CD14-positive monocyte (primary cell): ENCODE measurements at regions not wholly inside any gene's neighbourhood (a gene's known extent, or its start where the extent isn't known, plus 50 kb on each side); places are given as distances from the start of the nearest gene placed in this dataset.

Experiments used
- DNase-seq, 3 donors: peaks; one replicate each; pipeline ENCODE4 v3.0.0-alpha.2; 2011 to 2022
- H2AFZ ChIP-seq: 2 replicates; pipeline ENCODE4 v1.6.0; 2012; ENCODE audit warnings: mild to moderate bottlenecking, low read depth, low read length, inconsistent platforms; ENCODE audit not compliant: insufficient read depth, poor library complexity, severe bottlenecking
- H3K27ac ChIP-seq, 2 donors: 1 replicate in 1 of 2; 2 replicates in 1 of 2; pipeline ENCODE4 v1.5.1; 2012 to 2013; ENCODE audit warnings: low read length in 2 of 2, control low read depth in 1 of 2, inconsistent platforms in 1 of 2, low read depth in 1 of 2, mild to moderate bottlenecking in 1 of 2
- H3K27me3 ChIP-seq, 2 donors: one replicate each; pipeline versions ENCODE4 v1.6.0 to v1.6.1; 2011 to 2013; ENCODE audit warnings: low read length in 2 of 2; ENCODE audit not compliant: control insufficient read depth in 2 of 2, insufficient read depth in 2 of 2
- H3K36me3 ChIP-seq, 2 donors: replicated peaks in 1 of 2; 1 replicate in 1 of 2; 2 replicates in 1 of 2; pipeline versions ENCODE4 v1.5.1 to v1.6.1; 2012 to 2013; ENCODE audit warnings: low read length in 2 of 2, control low read depth in 1 of 2, inconsistent platforms in 1 of 2, mild to moderate bottlenecking in 1 of 2; ENCODE audit not compliant: insufficient read depth in 2 of 2, control insufficient read depth in 1 of 2
- H3K4me1 ChIP-seq, 2 donors: 1 replicate in 1 of 2; 2 replicates in 1 of 2; pipeline versions ENCODE4 v1.5.1 to v1.6.1; 2012 to 2013; ENCODE audit warnings: low read length in 2 of 2, control low read depth in 1 of 2, inconsistent platforms in 1 of 2, mild to moderate bottlenecking in 1 of 2, moderate library complexity in 1 of 2; ENCODE audit not compliant: insufficient read depth in 2 of 2, control insufficient read depth in 1 of 2
- H3K4me2 ChIP-seq: replicated peaks from 2 replicates; pipeline ENCODE3; 2012; ENCODE audit warnings: low read length, moderate library complexity, mild to moderate bottlenecking; ENCODE audit not compliant: poor library complexity, severe bottlenecking; ENCODE audit errors: extremely low read depth
- H3K4me3 ChIP-seq, 3 experiments: fragments of 200-600 bp in 1 of 3; sonication (generic) in 1 of 3; replicated peaks in 1 of 3; 1 replicate in 2 of 3; 2 replicates in 1 of 3; pipeline ENCODE4 v1.5.1; 2011 to 2013; ENCODE audit warnings: low read length in 3 of 3, mild to moderate bottlenecking in 3 of 3, control low read depth in 2 of 3, low read depth in 2 of 3, inconsistent platforms in 1 of 3, moderate library complexity in 1 of 3
- H3K79me2 ChIP-seq: 2 replicates; pipeline ENCODE4 v1.6.0; 2012; ENCODE audit warnings: mild to moderate bottlenecking, control low read depth, inconsistent platforms, low read length, moderate library complexity; ENCODE audit not compliant: insufficient read depth
- H3K9ac ChIP-seq: 2 replicates; pipeline ENCODE4 v1.6.0; 2017; ENCODE audit warnings: low read length, mild to moderate bottlenecking; ENCODE audit not compliant: insufficient read depth, poor library complexity, severe bottlenecking
- H3K9me3 ChIP-seq, 2 donors: replicated peaks in 1 of 2; 1 replicate in 1 of 2; 2 replicates in 1 of 2; pipeline versions ENCODE4 v1.5.1 to v1.6.1; 2012 to 2013; ENCODE audit warnings: low read length in 2 of 2, control low read depth in 1 of 2; ENCODE audit not compliant: control insufficient read depth in 1 of 2, insufficient read depth in 1 of 2
- H4K20me1 ChIP-seq: 2 replicates; pipeline ENCODE4 v1.6.0; 2012; ENCODE audit warnings: mild to moderate bottlenecking, low read length, control low read depth, moderate library complexity; ENCODE audit not compliant: insufficient read depth
- H3K27ac Mint-ChIP-seq, 7 donors: one replicate each; pipeline ENCODE4 v1.8.0; 2020; ENCODE audit warnings: mild to moderate bottlenecking in 7 of 7, mixed read lengths in 7 of 7, moderate library complexity in 6 of 7, inconsistent platforms in 2 of 7
- H3K27me3 Mint-ChIP-seq, 3 donors: one replicate each; pipeline ENCODE4 v1.8.0; 2021 to 2022; ENCODE audit warnings: low read depth in 3 of 3, mild to moderate bottlenecking in 3 of 3, mixed read lengths in 3 of 3, moderate library complexity in 3 of 3, inconsistent platforms in 1 of 3
- H3K36me3 Mint-ChIP-seq, 2 donors: one replicate each; pipeline ENCODE4 v1.8.0; 2020; ENCODE audit warnings: mixed read lengths in 2 of 2, inconsistent platforms in 1 of 2, mild to moderate bottlenecking in 1 of 2
- H3K4me1 Mint-ChIP-seq: one replicate; pipeline ENCODE4 v1.8.0; 2020; ENCODE audit warnings: mild to moderate bottlenecking, mixed read lengths
- H3K4me3 Mint-ChIP-seq, 2 donors: one replicate each; pipeline ENCODE4 v1.8.0; 2020; ENCODE audit warnings: mild to moderate bottlenecking in 2 of 2, mixed read lengths in 2 of 2, moderate library complexity in 1 of 2
- H3K9me3 Mint-ChIP-seq, 7 donors: one replicate each; pipeline ENCODE4 v1.8.0; 2020 to 2022; ENCODE audit warnings: mixed read lengths in 7 of 7, mild to moderate bottlenecking in 6 of 7, moderate library complexity in 6 of 7, inconsistent platforms in 2 of 7
- WGBS: methylation state at CpG from one replicate; pipeline ENCODE4 v1.1.5; 2013; ENCODE audit warnings: missing lambda C conversion rate; ENCODE audit not compliant: insufficient coverage; 5-methylcytosine and 5-hydroxymethylcytosine counted together
- intact Hi-C, 2 donors: fragments of 100-400 bp; cut with micrococcal nuclease; formaldehyde crosslinking; loops; one replicate each; pipeline versions ENCODE4 v1.15.0 to v1.15.1; 2023
- TF ChIP-seq, protein P1 (sequence below): fragments of 200-600 bp; IDR thresholded peaks from one replicate; pipeline ENCODE4 v1.8.0; 2022; ENCODE audit warnings: antibody characterized with exemption, mild to moderate bottlenecking

DNA sequence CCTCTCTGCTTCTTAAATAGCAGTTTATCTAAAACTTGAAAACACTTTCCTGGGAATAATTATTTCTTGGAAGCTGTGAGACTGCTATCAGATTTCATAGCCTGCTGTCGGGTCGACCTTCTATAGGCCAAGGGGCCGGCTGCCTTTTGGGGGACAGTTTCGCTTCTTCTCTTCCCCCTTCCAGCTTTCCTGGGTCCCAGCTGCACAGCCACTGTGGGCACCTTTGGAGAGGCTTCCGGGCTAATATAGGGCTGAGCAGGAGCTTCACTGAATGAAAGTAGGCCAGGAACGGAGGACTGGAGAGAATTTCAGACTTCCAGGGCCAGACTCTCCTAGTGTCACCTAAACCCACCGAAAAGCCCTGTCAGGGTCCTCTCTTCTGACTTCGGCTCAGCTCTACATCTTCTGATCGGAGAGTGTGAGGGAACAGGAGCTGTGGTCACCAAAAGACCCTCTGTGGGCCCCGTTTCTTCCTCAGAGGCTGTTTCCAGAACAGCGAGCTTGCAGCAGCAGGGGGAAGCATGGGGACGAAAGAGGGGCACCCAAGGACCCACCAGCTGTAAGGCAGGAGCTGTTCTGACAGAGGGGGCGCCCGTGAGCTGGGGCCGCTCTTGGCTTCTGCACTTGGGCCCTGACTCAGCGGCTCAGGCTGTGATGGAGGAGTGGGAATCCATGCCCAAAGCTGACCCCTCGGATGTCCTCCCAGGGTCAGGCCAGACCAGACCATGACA is 620.6 kb downstream of the BCOR start:
- H3K27ac ChIP-seq: no peak overlapping the region
- H3K27me3 ChIP-seq: no peaks in the 10 kb centered on the region
- TF ChIP-seq, protein P1, sequence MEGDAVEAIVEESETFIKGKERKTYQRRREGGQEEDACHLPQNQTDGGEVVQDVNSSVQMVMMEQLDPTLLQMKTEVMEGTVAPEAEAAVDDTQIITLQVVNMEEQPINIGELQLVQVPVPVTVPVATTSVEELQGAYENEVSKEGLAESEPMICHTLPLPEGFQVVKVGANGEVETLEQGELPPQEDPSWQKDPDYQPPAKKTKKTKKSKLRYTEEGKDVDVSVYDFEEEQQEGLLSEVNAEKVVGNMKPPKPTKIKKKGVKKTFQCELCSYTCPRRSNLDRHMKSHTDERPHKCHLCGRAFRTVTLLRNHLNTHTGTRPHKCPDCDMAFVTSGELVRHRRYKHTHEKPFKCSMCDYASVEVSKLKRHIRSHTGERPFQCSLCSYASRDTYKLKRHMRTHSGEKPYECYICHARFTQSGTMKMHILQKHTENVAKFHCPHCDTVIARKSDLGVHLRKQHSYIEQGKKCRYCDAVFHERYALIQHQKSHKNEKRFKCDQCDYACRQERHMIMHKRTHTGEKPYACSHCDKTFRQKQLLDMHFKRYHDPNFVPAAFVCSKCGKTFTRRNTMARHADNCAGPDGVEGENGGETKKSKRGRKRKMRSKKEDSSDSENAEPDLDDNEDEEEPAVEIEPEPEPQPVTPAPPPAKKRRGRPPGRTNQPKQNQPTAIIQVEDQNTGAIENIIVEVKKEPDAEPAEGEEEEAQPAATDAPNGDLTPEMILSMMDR: peak; percentile 19
- no peaks in the 10 kb centered on the region for H3K79me2 ChIP-seq
- no peak overlapping the region for H3K9ac ChIP-seq
- H3K9me3 ChIP-seq: no peaks in the 10 kb centered on the region
- intact Hi-C loops: no loop called here
- DNase-seq: no peak
- no peak overlapping the region for H3K4me2 ChIP-seq
- Mint-ChIP-seq H3K36me3 (no peaks in the 10 kb centered on the region), H3K4me1 (peaks cover 18% of the 10 kb centered on the region), H3K27me3 (peaks cover 1 to 12% (median 2%) of the 10 kb centered on the region in 3 donors), H3K9me3 (peaks cover 0 to 2% (median 0%) of the 10 kb centered on the region in 7 donors), H3K4me3 (no peak overlapping the region), H3K27ac (peak overlapping the region in 4 of 7 donors; percentile 6 to 83 (median 54))
- peaks cover 7 to 13% of the 10 kb centered on the region in 2 donors for H3K4me1 ChIP-seq
- H3K4me3 ChIP-seq: no peak overlapping the region
- 58% methylated on average over 10 of the region's 17 CpGs for WGBS
- no peaks in the 10 kb centered on the region for H4K20me1 ChIP-seq
- H2AFZ ChIP-seq: no peak overlapping the region
- H3K36me3 ChIP-seq: no peaks in the 10 kb centered on the region

DNA sequence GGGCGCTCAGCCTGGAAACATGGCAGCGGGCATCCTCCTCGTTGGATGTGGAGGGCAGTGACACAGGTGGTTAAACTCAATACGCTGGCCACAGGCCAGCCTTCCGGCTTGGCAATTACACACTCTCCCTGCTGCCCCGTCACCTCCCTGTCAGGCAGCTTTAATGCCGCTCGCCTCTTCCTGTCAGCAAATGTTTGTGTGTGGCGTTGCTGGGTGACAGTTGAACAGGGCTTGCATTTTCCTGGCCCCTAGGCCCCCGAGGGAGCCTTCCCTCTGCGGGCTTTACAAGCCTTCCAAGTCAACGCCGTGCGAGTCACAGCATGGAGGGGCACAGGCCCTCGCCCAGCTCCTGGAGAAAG is 620.0 kb downstream of the BCOR start:
- Histone ChIP-seq H2AFZ (no peak overlapping the region), H3K27me3 (no peaks in the 10 kb centered on the region), H3K27ac (no peak overlapping the region), H3K9me3 (no peaks in the 10 kb centered on the region), H3K36me3 (no peaks in the 10 kb centered on the region), H3K4me3 (no peak overlapping the region), H3K4me2 (no peak overlapping the region), H3K79me2 (no peaks in the 10 kb centered on the region), H4K20me1 (no peaks in the 10 kb centered on the region), H3K4me1 (peaks cover 7 to 13% of the 10 kb centered on the region in 2 donors), H3K9ac (no peak overlapping the region)
- intact Hi-C loops: no loop called here
- DNase-seq: peak; percentile 55 to 67 (median 62)
- no peaks in the 10 kb centered on the region for H3K36me3 Mint-ChIP-seq
- H3K4me1 Mint-ChIP-seq: peaks cover 18% of the 10 kb centered on the region
- peaks cover 0 to 2% (median 0%) of the 10 kb centered on the region in 7 donors for H3K9me3 Mint-ChIP-seq
- TF ChIP-seq, protein P1: no peak
- peaks cover 1 to 12% (median 2%) of the 10 kb centered on the region in 3 donors for H3K27me3 Mint-ChIP-seq
- 7% methylated on average over 3 of the region's 15 CpGs for whole genome bisulfite sequencing
- H3K27ac Mint-ChIP-seq: peak overlapping the region in 5 of 7 donors; percentile 9 to 83 (median 56)
- no peak overlapping the region for H3K4me3 Mint-ChIP-seq
